NCI-H1092 (cell line): ENCODE measurements at regions not wholly inside any gene's neighbourhood (a gene's known extent, or its start where the extent isn't known, plus 50 kb on each side); places are given as distances from the start of the nearest gene placed in this dataset.
A peak's percentile ranks its signal among the peaks of the same experiment; 100 is the strongest.
"Not testable (repeated sequence)": the region's sequence is repeated elsewhere in the genome, so short reads cannot be mapped to it uniquely, and the experiment has no call there.

Experiments
- DNase-seq: peaks from one replicate; lab custom pipeline; 2025; lab: John Stamatoyannopoulos, UW

DNA sequence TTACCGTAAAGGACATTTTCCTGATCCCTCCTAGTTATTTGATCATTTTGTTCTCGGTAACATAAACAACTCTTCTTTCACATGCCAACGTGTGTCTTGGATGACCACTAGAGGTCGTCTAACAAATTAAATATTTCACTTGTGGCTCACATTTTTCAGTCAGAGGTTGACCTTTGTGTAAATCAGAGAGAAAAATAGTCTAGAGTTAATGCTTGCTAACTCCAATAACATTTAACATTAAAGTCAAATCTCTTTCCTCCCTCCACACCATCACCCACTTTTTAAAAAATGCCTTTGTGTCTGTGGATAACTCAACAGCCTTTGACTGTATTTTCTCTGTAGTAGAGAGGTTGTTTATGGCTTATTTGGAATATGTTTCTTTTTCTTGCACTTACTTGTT is 220.5 kb upstream of the B3GALT2 start:
- DNase-seq, result peak; percentile 44

DNA sequence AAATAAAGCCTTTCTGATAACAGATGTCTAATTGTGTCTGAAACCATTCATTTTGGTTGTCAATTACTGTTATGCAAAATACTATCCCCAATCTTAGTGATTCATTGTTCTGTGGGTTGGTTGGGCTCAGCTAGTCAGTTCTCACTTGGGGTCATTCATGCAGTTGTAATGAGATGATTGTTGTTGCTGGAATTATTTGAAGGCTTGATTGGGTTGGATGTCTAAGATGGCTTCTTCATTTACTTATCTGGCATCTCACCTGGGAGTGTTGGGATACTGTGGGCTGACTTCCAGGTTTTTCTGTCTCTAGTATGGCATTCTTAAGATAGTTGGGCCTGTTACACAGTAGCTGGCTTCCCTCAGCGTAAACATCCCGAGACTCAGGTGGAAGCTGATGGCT is 217.8 kb upstream of the B3GALT2 start:
- no peak for DNase-seq

DNA sequence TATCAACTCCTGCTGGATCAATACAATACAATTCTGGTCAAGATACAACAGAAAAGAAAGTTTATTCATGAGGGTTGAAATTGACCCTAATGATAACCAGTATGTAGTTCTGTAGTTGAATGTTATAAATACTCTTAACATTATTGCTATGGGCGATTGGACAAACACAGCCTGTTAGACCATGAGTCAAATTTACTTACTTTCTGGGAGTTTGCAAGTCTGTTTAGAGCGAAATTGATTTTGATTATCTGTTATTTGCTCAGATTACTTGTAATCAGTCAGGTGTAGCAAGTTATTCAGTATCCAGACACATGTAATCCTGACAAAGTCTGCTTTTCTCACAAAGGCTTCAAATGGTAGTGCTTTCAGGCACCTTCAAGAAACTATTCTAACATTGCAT is 216.6 kb upstream of the B3GALT2 start:
- no peak for DNase-seq

DNA sequence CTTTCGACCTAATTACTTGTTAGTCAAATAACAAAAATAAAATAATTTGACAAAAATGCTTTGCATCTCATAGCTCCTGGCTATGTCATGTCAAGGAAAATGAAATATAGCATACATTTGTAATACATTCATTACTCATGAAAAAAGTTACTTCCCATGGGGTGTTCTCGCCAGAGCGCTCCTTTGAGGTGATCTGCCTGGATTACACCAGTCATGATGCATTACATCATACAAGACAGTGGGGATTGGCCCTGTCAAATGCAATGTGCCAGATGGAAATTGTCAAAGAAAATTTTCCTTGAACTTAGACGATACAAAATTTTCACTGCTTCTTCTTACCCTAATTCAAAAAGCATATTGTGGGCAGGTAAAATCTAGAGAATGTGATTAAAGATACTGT is 215.6 kb upstream of the B3GALT2 start:
- DNase-seq, result no peak

DNA sequence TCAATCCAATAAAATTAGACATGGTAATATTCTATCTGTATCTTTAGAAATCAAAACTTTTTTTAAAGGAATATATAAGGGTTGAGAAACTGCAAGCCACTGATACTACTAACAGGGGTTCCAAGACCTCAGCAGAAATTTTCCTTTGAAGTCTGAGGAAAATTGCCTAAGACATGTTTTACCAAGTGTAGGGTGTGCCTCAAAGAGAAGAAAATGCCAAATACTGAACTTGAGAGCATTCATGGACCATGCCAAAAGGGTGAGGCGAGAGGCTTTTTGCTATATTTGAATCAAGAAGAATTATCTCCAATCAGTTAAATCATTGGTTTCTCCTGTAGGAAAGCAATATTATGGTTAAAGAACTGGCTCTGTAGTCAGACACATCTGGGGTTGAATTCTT is 207.9 kb upstream of the B3GALT2 start:
- DNase-seq, result no peak

DNA sequence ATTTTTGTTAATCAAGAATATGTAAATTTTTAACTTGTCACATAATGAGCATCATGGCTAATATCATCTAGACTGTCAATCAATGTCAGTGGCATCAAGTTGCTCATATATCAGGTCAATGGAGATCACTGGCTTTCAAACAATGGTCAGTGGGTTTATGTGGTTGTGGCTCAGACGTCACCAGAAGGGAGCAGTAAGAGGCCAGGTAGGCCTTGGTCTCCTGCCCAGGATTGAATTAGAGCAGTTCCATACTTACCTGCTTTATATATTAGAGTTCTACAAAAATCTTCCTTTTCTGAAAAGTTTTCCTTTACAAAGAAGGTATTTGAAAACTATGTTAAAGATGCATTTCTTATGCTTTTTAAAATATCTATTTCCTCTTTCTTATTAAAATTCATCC is 206.3 kb upstream of the B3GALT2 start:
- DNase-seq, result no peak

DNA sequence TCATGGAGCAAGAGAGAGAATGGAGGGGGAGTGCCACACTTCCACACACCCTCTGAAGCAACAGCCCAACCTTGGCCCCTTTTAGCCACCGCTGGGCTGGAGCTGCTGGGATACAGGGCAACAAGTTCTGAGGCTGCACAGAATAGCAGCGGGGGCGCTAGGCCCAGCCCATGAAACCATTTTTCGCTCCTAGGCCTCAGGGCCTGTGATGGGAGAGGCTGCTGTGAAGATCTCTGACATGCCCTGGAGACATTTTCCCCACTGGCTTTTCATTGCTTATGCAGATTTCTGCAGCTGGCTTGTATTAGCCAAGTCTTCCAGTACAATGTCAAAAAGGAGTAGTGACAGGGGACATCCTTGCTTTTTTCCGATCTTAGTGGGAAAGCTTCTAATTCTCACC is 202.3 kb upstream of the B3GALT2 start:
- no peak for DNase-seq

DNA sequence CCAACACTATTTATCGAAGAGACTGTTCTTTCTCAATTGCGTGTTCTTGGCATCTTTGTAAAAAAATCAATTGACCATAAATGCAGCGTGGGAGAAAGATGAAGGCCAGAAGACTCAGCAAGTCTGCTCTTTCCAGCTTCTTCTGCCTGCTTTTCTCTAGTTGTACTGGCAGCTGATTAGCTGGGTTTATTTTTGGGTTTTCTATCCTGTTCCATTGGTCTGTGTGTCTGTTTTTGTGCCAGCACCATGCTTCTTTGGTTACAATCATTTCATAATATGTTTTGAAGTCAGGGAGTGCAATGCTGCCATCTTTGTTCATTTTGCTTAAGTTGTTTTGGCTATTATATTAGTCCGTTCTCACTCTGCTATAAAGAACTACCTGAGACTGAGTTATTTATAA is 201.8 kb upstream of the B3GALT2 start:
- DNase-seq, result no peak

DNA sequence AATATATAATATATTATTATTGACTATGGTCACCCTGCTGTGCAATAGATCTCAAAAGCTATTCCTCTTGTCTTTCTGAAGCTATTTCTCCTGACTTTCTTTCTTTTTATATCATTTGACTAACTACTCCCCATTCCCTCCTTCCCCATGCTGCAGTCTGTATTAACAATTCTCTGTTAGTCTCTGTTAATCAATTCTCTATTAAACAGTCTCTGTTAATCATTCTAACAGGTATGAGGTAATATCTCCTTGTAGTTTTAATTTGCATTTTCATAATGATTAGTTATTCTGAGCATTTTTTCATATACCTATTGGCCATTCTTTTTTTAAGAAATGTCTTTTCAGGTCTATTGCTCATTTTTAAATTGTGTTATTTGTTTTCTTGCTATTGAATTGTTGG is 201.0 kb upstream of the B3GALT2 start:
- no peak for DNase-seq

DNA sequence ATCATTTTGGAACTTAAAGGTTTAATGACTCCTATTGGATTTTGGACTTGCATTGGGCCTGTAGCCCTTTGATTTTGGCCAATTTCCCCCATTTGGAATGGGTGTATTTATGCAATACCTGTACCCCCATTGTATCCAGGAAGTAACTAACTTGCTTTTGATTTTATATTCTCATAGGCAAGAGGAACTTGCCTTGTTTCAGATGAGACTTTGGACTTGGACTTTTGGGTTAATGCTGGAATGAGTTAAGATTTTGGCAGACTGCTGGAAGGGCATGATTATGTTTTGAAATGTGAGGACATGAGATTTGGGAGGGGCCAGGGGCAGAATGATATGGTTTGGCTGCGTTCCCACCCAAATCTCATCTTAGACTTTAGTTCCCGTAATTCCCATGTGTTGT is 192.0 kb upstream of the B3GALT2 start:
- DNase-seq, result not testable (repeated sequence)

DNA sequence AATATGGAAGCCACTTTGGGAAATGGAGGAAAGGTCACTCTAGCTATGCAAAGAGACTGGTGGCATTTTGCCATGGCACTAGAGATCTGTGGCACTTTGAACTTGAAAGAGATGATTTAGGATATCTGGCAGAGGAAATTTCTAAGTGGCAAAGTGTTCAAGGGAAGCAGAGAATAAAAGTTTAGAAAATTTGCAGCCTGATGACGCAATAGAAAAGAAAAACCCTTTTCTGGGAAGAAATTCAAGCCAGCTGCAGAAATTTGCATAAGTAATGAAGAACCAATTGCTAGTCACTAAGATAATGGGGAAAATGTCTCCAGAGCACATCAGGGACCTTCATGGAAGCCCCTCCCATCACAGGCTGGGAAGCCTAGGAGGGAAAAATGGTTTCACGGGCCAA is 191.1 kb upstream of the B3GALT2 start:
- no peak for DNase-seq

DNA sequence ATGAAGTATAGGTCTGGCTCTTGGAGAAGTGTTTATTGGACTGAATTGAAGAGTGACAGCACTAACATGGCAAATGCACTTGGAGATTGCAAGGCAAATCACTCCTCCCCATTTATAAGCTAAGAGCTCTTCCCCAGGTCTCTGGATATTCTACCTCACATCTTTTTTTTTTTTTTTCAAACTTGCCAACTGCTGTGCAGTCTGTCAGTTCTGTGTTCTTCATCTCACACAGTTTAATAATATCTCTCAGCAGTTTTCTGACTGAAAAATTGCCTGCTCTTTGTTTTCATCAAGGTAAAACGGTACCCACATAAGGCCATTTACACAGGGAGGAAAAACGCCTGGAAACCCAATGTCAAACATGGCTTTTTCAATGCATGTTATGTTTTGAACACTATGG is 186.1 kb upstream of the B3GALT2 start:
- no peak for DNase-seq

DNA sequence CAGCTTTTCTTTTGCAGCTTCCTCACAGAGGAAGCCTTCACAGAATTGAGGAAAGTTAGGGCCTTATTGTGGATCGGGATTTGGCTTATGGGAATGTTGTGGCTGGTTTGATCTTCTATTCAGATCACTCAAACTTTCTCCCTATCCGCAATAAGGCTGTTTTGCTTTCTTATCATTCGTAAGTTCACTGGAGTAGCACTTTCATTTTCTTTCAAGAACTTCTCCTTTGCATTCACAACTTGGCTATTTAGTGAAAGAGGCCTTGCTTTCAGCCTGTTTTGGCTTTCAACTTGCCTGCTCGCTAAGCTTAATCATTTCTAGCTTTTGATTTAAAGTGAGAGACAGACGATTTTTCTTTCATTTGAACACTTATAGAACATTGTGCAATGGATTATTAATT is 181.9 kb upstream of the B3GALT2 start:
- no peak for DNase-seq

DNA sequence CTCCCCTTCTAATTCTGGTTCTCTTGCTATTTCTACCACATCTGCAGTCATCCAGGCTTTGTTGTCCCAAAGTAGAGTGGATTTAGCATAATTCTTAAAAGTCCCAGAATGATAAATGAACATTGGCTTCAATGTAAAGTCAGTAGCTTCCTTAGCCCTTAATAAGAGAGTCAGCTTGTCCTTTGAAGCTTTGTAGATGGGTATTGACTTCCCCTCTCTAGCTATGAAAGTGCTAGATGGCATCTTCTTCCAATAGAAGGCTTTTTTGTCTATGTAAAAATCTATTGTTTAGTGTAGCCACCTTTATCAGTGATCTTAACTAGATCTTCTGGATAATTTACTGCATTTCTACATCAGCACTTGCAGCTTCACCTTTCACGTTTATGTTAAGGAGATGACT is 181.4 kb upstream of the B3GALT2 start:
- no peak for DNase-seq

DNA sequence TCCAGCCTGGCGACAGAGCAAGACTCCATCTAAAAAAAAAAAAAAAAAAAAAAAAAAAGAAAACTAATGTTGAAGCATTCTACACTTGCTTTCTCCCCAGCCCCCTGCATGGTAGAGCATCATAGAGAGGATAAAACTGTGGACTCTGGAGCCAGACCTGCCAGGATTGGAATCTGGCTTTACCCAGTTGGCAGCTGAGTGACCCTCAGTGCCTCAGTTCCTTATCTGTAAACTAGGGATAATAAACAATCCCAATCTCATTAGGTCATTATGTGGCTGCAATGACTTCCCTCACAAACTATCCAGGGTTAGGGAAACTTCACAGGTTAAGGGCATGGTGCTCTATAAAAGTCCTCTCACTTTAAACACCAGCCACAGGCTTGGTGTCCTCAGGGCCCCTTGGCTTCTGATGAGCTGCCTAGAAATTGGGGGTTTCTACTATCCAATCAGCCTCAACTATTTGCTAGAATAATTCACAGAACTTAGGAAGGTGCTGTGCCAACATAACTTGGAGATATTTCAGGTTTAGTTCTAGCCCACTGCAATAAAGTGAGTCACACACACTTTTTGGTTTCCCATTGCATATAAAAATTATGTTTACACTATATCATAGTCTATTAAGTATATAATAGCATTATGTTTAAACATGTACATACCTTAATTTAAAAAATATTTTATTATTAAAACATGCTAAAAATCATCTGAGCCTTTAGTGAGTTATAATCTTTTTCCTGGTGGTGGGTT is 180.5 kb upstream of the B3GALT2 start:
- no peak for DNase-seq

DNA sequence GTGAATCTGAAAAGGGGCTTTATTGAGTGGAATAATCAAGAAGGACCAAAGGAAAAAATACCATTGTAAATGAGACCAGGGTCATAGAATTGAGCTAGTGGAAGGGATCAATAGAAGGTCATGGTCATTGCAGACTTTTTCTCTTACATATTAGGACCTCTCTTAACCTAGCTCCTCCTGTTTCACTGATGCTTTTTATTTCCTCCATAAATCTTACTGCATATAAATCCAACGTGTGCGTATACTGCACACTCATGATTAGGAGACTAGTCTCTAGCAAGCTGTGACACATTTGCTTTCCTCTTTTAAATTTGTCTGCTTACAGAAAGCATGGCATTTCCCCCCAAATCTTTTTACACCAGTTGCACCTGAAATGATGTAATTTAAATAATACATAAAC is 179.6 kb upstream of the B3GALT2 start:
- DNase-seq, result no peak

DNA sequence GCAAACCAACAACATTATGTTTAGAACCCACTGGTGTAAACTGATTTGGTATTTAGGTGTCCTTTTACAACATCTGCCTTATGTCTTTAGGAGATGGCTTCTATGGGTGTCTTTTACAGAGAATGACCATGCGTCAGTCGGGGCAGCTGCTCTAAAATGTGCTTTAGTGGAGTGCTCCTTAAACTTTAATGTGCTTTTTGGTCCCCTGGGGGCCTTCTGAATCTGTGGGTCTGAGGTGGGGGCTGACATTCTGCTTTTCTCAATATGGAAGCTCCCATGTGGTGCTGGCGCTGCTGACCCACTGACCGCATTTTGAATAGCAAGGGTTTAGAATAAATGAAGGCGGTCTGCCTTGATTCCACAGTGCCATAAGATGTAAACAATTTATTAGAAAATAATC is 173.2 kb upstream of the B3GALT2 start:
- no peak for DNase-seq

DNA sequence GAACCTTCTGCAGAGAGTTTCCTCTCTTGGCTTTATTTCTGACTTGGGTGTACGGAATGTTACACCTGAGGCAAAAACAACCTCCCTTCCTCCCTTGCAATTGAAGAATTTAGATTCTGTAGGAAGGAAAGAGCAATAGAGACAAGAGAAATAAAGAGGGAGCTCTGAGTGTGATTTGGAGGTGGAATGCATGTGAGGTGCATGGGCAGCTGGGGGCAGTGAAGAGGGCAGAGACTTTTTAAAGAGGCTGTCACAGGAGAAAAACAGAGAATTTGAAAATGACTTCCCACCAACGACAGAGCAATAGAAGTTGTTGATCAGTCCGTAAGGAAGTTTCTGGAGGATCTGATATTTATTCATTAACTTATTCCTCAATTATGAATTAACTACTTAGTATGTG is 172.0 kb upstream of the B3GALT2 start:
- DNase-seq, result no peak

DNA sequence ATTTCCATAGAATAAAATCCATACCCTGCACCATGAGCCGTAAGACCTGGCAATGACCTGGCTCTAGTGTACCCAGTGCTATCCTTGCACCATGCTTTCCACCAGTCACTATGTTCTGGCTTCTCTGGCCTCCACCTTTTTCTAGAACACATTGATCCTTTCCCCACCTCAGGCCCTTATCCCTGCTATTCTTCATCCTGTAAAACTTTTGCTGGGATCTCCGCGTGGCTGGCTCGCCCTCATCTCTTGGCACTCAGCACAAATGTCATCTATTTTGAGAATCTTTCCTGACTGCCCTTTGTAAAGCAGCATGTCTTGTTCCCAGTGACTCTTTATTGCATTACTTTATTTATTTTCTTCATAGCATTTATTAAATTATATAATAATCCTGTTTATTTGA is 169.8 kb upstream of the B3GALT2 start:
- DNase-seq, result no peak

DNA sequence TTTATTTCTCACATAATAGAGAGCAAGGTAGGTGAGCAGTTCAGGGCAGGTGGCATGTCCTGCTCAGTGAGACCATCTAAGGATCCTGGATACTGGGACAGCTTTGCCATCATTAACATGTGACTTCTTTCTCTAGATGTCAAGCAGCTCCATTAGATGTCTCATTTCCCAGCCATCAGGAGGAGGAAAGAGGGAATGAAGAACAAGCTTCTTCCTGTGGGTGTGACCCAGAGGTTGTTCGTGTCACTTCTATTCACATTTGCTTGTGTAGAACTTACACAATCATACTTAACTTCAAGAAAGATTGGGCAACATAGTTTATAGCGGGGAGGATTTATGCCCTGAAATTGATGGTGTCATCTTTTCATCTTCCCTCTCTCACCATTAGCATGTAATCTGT is 169.2 kb upstream of the B3GALT2 start:
- DNase-seq, result no peak

DNA sequence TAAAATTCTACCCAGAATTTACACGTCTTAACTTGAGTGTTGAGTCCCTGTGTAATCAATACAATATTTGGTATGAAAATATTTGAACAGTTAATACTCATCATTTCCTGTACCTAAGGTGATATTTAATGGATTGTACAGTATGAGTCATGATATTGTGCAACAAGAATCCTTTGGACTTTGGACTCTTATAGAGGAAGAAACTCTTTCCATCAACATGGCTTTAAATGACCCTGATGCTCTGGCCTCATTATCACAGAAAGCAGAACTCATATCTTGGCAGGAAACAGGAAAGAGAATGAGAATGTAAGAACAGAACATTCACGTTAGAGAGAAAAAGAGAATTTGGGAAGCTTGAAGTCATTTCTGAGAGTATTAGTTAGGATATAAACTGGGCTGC is 168.8 kb upstream of the B3GALT2 start:
- DNase-seq, result no peak

DNA sequence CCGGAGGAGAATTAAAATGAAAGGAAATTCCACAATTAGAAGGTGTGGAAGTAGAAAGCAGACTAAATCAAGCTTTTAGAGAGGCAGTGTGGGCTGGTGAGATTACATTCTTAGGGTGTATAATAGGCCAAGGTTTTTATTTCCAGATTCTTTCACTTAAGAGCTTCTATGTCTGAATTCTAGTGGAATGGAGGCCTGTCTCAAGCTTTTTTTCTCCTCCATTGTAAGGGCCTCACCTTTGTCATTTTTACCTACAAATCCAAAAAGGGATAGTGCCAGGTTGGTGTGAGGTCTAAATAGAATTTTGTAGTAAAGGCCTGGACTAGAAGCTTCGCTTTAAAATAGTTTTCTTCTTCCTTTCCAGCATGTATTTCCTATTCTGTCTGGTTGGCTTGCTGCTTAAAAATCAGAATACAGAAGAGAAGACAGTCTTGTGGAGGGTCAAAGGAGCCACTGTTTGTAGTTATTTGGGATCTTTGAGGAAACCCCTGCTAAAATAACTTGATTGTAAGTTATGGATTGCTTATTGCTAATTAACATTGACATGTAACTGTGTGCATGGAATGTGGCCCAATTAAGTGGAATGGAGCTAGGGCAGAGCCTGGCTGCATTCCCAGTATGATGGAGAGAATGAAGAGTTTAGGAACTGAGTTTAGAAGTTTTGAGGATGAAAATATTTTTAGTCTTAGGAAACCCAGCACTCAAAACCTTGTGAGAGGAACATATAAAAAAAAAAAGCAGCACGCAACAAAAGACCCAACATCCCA is 162.5 kb upstream of the B3GALT2 start:
- no peak for DNase-seq

DNA sequence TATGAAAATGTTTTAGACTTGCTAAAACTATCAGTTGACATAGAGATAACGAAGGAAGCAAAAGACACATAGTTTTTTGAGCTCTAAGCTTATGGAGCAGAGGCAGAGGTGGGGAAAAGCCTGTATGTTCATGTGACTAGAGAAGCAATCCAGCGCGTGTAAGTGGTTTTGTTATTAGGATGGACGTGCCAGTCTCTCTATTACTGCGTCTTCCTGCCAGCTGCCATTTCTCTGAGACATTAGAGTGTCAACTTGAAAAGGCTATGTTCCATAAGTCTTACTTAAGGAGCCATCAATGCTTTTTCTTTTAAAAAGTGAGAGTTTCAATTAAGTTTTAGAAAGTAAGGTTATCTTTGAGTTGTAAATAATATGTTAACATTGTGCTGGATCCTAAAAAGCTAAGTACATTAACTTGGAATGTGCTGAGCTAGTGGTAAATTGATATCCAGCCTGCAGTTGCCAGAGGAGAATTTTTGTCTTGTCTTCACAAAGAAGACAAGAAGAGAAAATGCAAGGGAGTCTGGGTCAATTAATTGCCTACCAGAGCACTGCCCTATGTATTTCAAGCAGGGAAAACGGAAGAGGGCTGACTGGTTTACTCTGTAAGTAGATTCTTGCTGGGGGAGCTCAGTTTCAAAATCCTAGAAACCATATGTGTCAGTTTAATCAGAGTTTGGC is 161.8 kb upstream of the B3GALT2 start:
- DNase-seq, result no peak
